Gastroesophageal sphincter (tissue), 4 donors: ENCODE measurements at regions not wholly inside any gene's neighbourhood (a gene's known extent, or its start where the extent isn't known, plus 50 kb on each side); places are given as distances from the start of the nearest gene placed in this dataset.
"Not testable (repeated sequence)": the region's sequence is repeated elsewhere in the genome, so short reads cannot be mapped to it uniquely, and the experiment has no call there.

Experiments used
- ATAC-seq: fragments of 150-250 bp; one replicate; pipeline ENCODE4 v1.9.1; 2016; ENCODE audit warnings: mild to moderate bottlenecking, moderate library complexity
- H3K27ac ChIP-seq, 4 donors: fragments of 200-600 bp; sonication (generic) in 3 of 4; 1 replicate in 3 of 4; 2 replicates in 1 of 4; pipeline ENCODE4 v1.5.1; 2016 to 2019
- H3K27me3 ChIP-seq: fragments of 200-600 bp; sonication (generic); one replicate; pipeline ENCODE4 v1.5.1; 2019
- H3K36me3 ChIP-seq, 2 donors: fragments of 200-600 bp; sonication (generic); one replicate each; pipeline ENCODE4 v1.5.1; 2019; ENCODE audit warnings: control low read depth in 1 of 2
- H3K4me1 ChIP-seq, 3 donors: fragments of 200-600 bp; sonication (generic); 1 replicate in 2 of 3; 2 replicates in 1 of 3; pipeline ENCODE4 v1.5.1; 2016 to 2019; ENCODE audit warnings: control low read depth in 2 of 3
- H3K4me3 ChIP-seq, 2 donors: fragments of 200-600 bp; sonication (generic); one replicate each; pipeline ENCODE4 v1.5.1; 2019; ENCODE audit warnings: mild to moderate bottlenecking in 1 of 2, moderate library complexity in 1 of 2
- H3K9me3 ChIP-seq, 3 donors: fragments of 200-600 bp; sonication (generic); one replicate each; pipeline ENCODE4 v1.5.1; 2017 to 2019; ENCODE audit warnings: control low read depth in 2 of 3
- CTCF ChIP-seq, 4 experiments: fragments of 200-600 bp in 2 of 4; fragments of 450-650 bp in 2 of 4; sonication (generic) in 1 of 4; IDR thresholded peaks; one replicate each; pipeline ENCODE4 v1.5.1; 2017 to 2019; ENCODE audit warnings: antibody characterized with exemption in 4 of 4, mild to moderate bottlenecking in 2 of 4, moderate library complexity in 2 of 4
- EP300 ChIP-seq: sonication (generic); formaldehyde crosslinking; IDR thresholded peaks from one replicate; pipeline ENCODE4 v1.6.1; 2017; ENCODE audit warnings: antibody characterized with exemption, mild to moderate bottlenecking
- POLR2A ChIP-seq, 2 donors: fragments of 450-650 bp; IDR thresholded peaks; one replicate each; pipeline ENCODE4 v1.6.1; 2017; ENCODE audit warnings: antibody characterized with exemption in 2 of 2, mild to moderate bottlenecking in 2 of 2, moderate library complexity in 1 of 2
- POLR2AphosphoS5 ChIP-seq: sonication (generic); formaldehyde crosslinking; IDR thresholded peaks from one replicate; pipeline ENCODE4 v1.6.1; 2017; ENCODE audit warnings: antibody characterized with exemption
- WGBS, 2 donors: methylation state at CpG; one replicate each; pipeline ENCODE4 v1.1.5; 2018; ENCODE audit warnings: low coverage in 1 of 2; 5-methylcytosine and 5-hydroxymethylcytosine counted together

GRCh38 chr4:148542922-148543623 is 100.9 kb upstream of the NR3C2 start:
- ATAC-seq: no peak
- Histone ChIP-seq H3K9me3 (no peaks in the 10 kb centered on the region), H3K27ac (no peak overlapping the region), H3K4me3 (no peak overlapping the region), H3K27me3 (no peaks in the 10 kb centered on the region), H3K4me1 (no peaks in the 10 kb centered on the region), H3K36me3 (no peaks in the 10 kb centered on the region)
- WGBS, 2 donors: 93 to 100% methylated on average over 3 to 4 of the region's 4 CpGs
- no peak for TF ChIP-seq CTCF (IDR thresholded peaks at IDR 0.05)
- no peak for TF ChIP-seq EP300
- TF ChIP-seq POLR2A (IDR thresholded peaks at IDR 0.05): no peak
- no peak for TF ChIP-seq POLR2AphosphoS5

DNA sequence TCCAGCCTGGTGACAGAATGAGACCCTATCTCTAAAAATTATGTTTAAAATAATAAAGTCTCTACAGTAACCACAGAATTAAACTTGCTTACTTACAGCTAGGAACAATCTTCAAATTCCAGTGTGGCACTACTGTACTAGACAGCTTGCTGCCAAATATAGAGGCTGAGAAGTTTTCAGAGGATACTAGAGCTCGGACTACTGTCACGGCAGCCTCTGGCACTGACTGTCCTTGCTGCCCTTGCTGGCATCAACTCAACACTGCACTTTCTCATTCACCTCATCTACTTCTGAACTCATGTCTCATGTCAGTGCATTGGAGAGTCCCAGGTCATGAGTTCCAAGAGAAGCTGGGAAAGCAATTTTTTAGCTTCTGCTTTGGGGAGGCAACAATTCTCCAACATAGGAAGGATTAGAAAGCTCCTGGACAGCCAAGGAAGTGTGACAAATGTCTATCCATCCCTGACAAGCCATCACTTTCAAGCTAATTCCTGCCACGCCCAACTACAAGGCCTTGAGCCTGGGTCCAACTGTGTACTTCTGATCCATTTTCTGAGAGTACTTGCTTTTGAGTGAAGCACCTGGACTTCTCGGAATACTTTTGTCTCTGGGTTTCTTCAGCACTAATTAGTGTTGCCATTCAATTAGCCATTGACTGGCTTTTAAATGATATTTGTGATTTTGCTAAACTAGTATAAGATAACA is 98.6 kb upstream of the NR3C2 start:
- Histone ChIP-seq H3K4me1 (no peaks in the 10 kb centered on the region), H3K36me3 (no peaks in the 10 kb centered on the region), H3K4me3 (no peak overlapping the region), H3K27ac (no peak overlapping the region), H3K27me3 (no peaks in the 10 kb centered on the region), H3K9me3 (no peaks in the 10 kb centered on the region)
- no peak for ATAC-seq
- WGBS, 2 donors: 60 to 69% methylated on average over 3 to 4 of the region's 4 CpGs
- TF ChIP-seq EP300 (no peak), POLR2A (IDR thresholded peaks at IDR 0.05) (no peak), POLR2AphosphoS5 (no peak), CTCF (IDR thresholded peaks at IDR 0.05) (no peak)

- no peak for ATAC-seq
- Histone ChIP-seq H3K36me3 (no peaks in the 10 kb centered on the region), H3K27ac (no peak overlapping the region), H3K4me1 (no peaks in the 10 kb centered on the region), H3K27me3 (no peaks in the 10 kb centered on the region), H3K9me3 (peaks cover 0 to 12% (median 0%) of the 10 kb centered on the region in 3 donors), H3K4me3 (no peak overlapping the region)
- TF ChIP-seq POLR2AphosphoS5: no peak
- no peak for TF ChIP-seq EP300
- TF ChIP-seq CTCF (IDR thresholded peaks at IDR 0.05): no peak
- no peak for TF ChIP-seq POLR2A (IDR thresholded peaks at IDR 0.05)
- WGBS, 2 donors: 71 to 75% methylated on average over 3 of the region's 3 CpGs
Observed at GRCh38 chr4:148539387-148539786, 97.2 kb upstream of the NR3C2 start.

GRCh38 chr4:148533851-148534250 is 91.6 kb upstream of the NR3C2 start:
- H3K27ac ChIP-seq, H3K36me3 ChIP-seq, ATAC-seq, H3K4me1 ChIP-seq, H3K4me3 ChIP-seq, H3K27me3 ChIP-seq: not testable (repeated sequence)
- peaks cover 0 to 38% (median 0%) of the 10 kb centered on the region in 3 donors for H3K9me3 ChIP-seq
- WGBS, 2 donors: 83 to 100% methylated on average over 1 of the region's 1 CpG

GRCh38 chr4:148530114-148530513 is 87.9 kb upstream of the NR3C2 start:
- H3K4me3 ChIP-seq: no peak overlapping the region
- no peaks in the 10 kb centered on the region for H3K27me3 ChIP-seq
- no peak overlapping the region for H3K27ac ChIP-seq
- no peaks in the 10 kb centered on the region for H3K36me3 ChIP-seq
- H3K9me3 ChIP-seq: peaks cover 0 to 34% (median 0%) of the 10 kb centered on the region in 3 donors
- no peaks in the 10 kb centered on the region for H3K4me1 ChIP-seq
- ATAC-seq: no peak
- TF ChIP-seq EP300 (no peak), CTCF (IDR thresholded peaks at IDR 0.05) (no peak), POLR2A (IDR thresholded peaks at IDR 0.05) (no peak), POLR2AphosphoS5 (no peak)
